Activated CD8-positive, alpha-beta T cell treated with anti-CD3 and anti-CD28 coated beads for 36 hours (primary cell): ENCODE measurements at regions not wholly inside any gene's neighbourhood (a gene's known extent, or its start where the extent isn't known, plus 50 kb on each side); places are given as distances from the start of the nearest gene placed in this dataset.

ENCODE experiments used
- ATAC-seq: fragments of 200-7000 bp; cut with Tn5 transposase; one replicate; pipeline ENCODE4 v1.10.0; 2021; ENCODE audit warnings: mild to moderate bottlenecking, moderate library complexity
- CTCF ChIA-PET: fragments of 350-600 bp; sonication (Branson Sonifier 250); formaldehyde crosslinking; loops from one replicate; lab custom pipeline; 2021; ENCODE audit warnings: antibody characterized with exemption; lab: Charles Lee
- POLR2A ChIA-PET: fragments of 350-600 bp; sonication (Branson Sonifier 250); formaldehyde crosslinking; loops from one replicate; lab custom pipeline; 2021; ENCODE audit warnings: antibody characterized with exemption; lab: Charles Lee
- DNase-seq: peaks from one replicate; pipeline ENCODE4 v3.0.0-alpha.2; 2020
- H3K27ac Mint-ChIP-seq: one replicate; pipeline ENCODE4 v1.8.0; 2021; ENCODE audit warnings: mild to moderate bottlenecking, mixed read lengths
- H3K27me3 Mint-ChIP-seq: one replicate; pipeline ENCODE4 v1.8.0; 2021; ENCODE audit warnings: mixed read lengths
- H3K36me3 Mint-ChIP-seq: one replicate; pipeline ENCODE4 v1.8.0; 2021; ENCODE audit warnings: low read depth, mixed read lengths
- H3K4me1 Mint-ChIP-seq: one replicate; pipeline ENCODE4 v1.8.0; 2021; ENCODE audit warnings: low read depth, mixed read lengths
- H3K4me3 Mint-ChIP-seq: one replicate; pipeline ENCODE4 v1.8.0; 2021; ENCODE audit warnings: mild to moderate bottlenecking, moderate library complexity, mixed read lengths
- H3K9me3 Mint-ChIP-seq: one replicate; pipeline ENCODE4 v1.8.0; 2021; ENCODE audit warnings: mixed read lengths
- CTCF ChIP-seq: fragments of 200-600 bp; IDR thresholded peaks from one replicate; pipeline ENCODE4 v1.8.0; 2022; ENCODE audit warnings: antibody characterized with exemption, mild to moderate bottlenecking
- intact Hi-C: fragments of 100-400 bp; cut with micrococcal nuclease; formaldehyde crosslinking; loops from one replicate; pipeline ENCODE4 v1.10.0; 2022

- H3K36me3 Mint-ChIP-seq, result no peaks in the 10 kb centered on the region
- peaks cover 4% of the 10 kb centered on the region for H3K9me3 Mint-ChIP-seq
- intact Hi-C loops, result no loop called here
- no peak overlapping the region for H3K4me3 Mint-ChIP-seq
- DNase-seq (no peak), ATAC-seq (no peak)
- POLR2A ChIA-PET, result no interaction called here
- H3K4me1 Mint-ChIP-seq, result no peaks in the 10 kb centered on the region
- TF ChIP-seq CTCF, result no peak
- CTCF ChIA-PET, result no interaction called here
- no peaks in the 10 kb centered on the region for H3K27me3 Mint-ChIP-seq
- H3K27ac Mint-ChIP-seq, result no peak overlapping the region
Measured at GRCh38 chr1:81242103-81242502, 558.6 kb upstream of the ADGRL2 start.

GRCh38 chr1:81238129-81238528 lies 562.6 kb upstream of the ADGRL2 start:
- no peaks in the 10 kb centered on the region for H3K36me3 Mint-ChIP-seq
- TF ChIP-seq CTCF, result no peak
- H3K4me1 Mint-ChIP-seq, result no peaks in the 10 kb centered on the region
- no peak for ATAC-seq
- DNase-seq, result no peak
- intact Hi-C loops, result no loop called here
- no peak overlapping the region for H3K27ac Mint-ChIP-seq
- no peak overlapping the region for H3K4me3 Mint-ChIP-seq
- no peaks in the 10 kb centered on the region for H3K27me3 Mint-ChIP-seq
- no peaks in the 10 kb centered on the region for H3K9me3 Mint-ChIP-seq
- POLR2A ChIA-PET, result no interaction called here
- CTCF ChIA-PET, result no interaction called here

- intact Hi-C loops, result no loop called here
- DNase-seq, result no peak
- CTCF ChIA-PET, result no interaction called here
- POLR2A ChIA-PET, result no interaction called here
- H3K9me3 Mint-ChIP-seq, result no peaks in the 10 kb centered on the region
- no peaks in the 10 kb centered on the region for H3K36me3 Mint-ChIP-seq
- no peak for ATAC-seq
- no peak overlapping the region for H3K4me3 Mint-ChIP-seq
- H3K27me3 Mint-ChIP-seq, result no peaks in the 10 kb centered on the region
- H3K27ac Mint-ChIP-seq, result no peak overlapping the region
- H3K4me1 Mint-ChIP-seq, result no peaks in the 10 kb centered on the region
- no peak for TF ChIP-seq CTCF
Measured at GRCh38 chr1:81237473-81238089, 563.2 kb upstream of the ADGRL2 start.

- POLR2A ChIA-PET, result no interaction called here
- Mint-ChIP-seq H3K27me3 (no peaks in the 10 kb centered on the region), H3K36me3 (no peaks in the 10 kb centered on the region), H3K27ac (no peak overlapping the region), H3K4me3 (no peak overlapping the region), H3K9me3 (no peaks in the 10 kb centered on the region), H3K4me1 (no peaks in the 10 kb centered on the region)
- CTCF ChIA-PET, result no interaction called here
- DNase-seq (no peak), ATAC-seq (no peak)
- TF ChIP-seq CTCF, result no peak
- intact Hi-C loops, result no loop called here
Measured at GRCh38 chr1:81234237-81234636, 566.5 kb upstream of the ADGRL2 start.

- Mint-ChIP-seq H3K27me3 (no peaks in the 10 kb centered on the region), H3K4me1 (no peaks in the 10 kb centered on the region), H3K4me3 (no peak overlapping the region), H3K36me3 (no peaks in the 10 kb centered on the region), H3K9me3 (no peaks in the 10 kb centered on the region), H3K27ac (no peak overlapping the region)
- no peak for TF ChIP-seq CTCF
- CTCF ChIA-PET, result no interaction called here
- DNase-seq (no peak), ATAC-seq (no peak)
- POLR2A ChIA-PET, result no interaction called here
- intact Hi-C loops, result no loop called here
Measured at GRCh38 chr1:81233591-81233990, 567.1 kb upstream of the ADGRL2 start.
